SKM-1 (cell line): ENCODE measurements at regions not wholly inside any gene's neighbourhood (a gene's known extent, or its start where the extent isn't known, plus 50 kb on each side); places are given as distances from the start of the nearest gene placed in this dataset.
"Not testable (repeated sequence)": the region's sequence is repeated elsewhere in the genome, so short reads cannot be mapped to it uniquely, and the experiment has no call there.

Experiments
- DNase-seq: peaks from one replicate; lab custom pipeline; 2025; ENCODE audit not compliant: unreplicated experiment; lab: John Stamatoyannopoulos, UW

DNA sequence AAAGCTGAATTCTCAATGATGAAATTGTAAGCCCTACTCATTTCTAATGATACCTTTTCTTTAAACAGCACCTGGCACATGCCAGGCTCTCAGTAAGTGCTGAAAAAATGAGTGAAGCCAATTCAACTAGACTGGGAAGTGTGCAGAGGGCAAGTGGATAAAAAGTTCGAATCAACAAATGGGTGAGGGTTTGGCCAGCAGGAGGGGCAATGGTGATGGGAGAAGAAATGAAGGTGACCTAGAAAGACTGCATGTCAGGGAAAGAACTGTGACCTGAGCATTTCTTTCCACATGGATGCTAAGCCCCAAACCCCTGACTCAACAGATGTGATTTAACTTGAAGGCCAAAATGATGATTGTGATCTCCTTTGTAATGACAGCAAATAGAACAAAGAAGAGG lies 54.6 kb downstream of the DKK1 start:
- no peak for DNase-seq

DNA sequence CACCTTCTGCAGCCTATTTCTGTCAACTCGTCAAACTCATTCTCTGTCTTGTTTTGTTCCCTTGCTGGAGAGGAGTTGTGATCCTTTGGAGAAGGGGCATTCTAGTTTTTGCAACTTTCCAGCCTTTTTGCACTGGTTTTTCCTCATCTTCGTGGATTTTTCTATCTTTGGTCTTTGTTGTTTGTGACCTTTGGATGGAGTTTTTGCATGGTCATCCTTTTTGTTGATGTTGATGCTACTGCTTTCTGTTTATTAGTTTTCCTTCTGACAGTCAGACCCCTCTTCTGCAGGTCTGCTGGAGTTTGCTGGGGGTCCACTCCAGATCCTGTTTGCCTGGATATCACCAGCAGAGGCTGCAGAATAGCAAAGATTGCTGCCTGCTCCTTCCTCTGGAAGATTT lies 60.1 kb downstream of the DKK1 start:
- not testable (repeated sequence) for DNase-seq

DNA sequence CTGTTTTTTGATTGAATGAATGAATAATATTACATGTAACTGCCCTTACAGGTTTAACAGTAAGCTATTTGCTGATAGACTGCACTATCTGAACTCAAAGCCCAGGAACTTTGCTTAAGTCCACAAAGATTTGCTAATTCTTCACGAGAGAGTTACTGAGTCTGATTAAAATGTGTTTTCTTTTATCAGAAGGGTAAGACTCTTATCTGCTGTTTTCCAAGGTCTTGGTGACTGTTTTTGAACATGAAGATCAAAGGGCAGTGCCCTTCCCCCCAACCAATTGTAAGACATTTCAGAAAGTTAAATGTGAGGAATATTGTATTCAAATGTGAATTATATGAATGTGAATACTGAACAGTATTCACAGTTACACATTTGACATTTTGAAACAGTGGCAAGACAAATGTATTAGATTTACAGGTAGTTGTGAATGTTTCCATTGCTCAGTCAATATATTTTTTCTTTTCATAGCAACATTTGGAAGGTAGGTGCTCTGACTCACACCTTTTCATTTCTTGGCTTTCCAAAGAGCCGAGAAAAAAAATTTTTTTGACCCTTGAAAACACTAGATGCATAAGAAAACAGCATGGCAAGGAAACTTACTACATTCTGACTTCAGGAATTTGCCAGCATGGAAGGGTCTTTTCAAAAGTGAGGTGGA lies 62.7 kb downstream of the DKK1 start:
- no peak for DNase-seq

DNA sequence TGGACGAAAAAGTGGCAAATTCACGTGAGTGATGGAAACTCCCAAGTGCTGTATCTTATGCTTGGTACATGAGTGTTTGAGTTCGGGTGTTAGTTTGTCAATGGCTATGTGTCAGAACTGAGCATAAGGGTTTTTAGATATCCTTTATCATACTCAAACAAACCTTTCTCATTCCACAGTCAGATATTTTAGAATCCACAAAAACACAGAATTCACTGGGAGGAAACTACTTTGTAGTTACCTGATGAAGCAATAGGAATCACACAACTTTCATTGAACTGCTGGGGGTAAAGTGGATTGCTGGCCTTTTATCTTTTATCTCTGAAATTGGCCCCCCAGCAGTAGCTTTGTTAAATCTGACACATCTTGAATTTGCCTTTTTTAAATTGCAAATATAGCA lies 64.0 kb downstream of the DKK1 start:
- DNase-seq: no peak

DNA sequence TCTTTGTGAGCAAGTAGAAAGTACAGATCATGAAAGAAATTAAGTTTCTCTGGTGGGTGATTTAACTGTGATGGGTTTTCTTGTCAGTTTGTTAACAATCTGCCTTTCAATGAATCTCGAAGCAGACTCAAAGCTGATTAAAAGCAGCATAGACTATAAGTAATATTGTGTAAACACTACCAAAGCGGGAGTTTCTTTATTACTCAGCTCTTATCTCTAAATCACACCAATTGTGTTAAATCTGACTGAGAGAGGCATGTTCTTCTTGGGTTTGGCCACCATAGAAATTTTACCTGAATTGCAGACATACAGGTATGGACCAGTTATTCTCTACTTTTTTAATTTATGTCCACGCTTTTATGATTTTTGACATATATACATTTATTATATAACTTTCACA lies 65.2 kb downstream of the DKK1 start:
- no peak for DNase-seq

DNA sequence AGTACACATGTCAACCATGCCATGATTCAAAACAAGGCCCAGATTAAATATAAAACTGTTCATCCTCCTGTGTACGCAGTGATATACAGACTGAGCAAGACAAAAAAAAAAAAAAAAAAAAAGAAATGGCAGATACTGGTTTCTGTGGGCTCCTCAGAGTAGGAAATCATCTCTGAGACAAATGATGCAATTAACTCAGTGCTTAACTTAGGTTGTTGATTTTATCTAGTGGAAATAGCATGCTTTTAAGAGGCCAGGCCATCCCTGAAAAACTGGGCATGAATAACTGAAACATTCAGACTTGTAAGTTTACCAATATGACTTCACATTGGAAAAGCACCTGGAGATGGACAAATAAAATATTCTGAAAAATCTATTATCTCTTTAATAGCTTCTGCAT lies 69.0 kb downstream of the DKK1 start:
- DNase-seq: no peak

DNA sequence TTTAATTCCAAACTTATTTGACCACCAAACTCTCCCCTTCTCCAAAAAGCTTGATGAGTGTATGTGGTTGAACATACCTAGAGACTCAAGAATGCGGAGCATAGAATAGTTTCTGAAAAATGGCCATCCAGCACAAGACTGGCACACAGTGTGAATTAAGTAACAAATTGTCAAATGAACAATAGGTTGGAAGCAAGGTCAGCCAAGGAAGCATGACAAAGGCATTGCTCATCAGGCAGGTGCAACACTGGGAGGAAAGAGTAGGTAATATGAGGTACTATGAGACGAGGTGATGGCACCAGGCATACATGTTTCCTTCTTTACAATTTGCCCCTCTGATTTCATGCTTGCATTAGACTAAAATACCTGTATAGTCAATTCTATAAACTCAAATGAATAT lies 73.7 kb downstream of the DKK1 start:
- DNase-seq: no peak

DNA sequence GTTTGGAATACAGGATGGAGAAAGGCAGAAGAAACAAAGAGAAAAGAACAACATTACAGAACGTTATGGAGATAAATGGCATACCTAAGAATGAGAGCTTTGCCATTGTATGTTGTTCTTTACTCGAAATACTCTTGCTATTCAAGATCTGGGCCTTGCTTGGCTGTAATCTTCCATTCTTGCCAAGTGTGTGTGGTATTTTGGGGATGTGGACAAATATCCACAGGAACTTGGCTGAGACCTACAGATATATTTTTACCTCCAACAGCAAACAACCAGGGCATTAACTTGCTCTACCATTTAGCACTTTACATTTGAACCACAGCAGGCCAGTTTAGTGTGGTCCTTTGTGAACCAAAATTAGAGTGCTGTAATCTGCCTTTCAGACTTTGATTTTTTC lies 76.3 kb downstream of the DKK1 start:
- no peak for DNase-seq

DNA sequence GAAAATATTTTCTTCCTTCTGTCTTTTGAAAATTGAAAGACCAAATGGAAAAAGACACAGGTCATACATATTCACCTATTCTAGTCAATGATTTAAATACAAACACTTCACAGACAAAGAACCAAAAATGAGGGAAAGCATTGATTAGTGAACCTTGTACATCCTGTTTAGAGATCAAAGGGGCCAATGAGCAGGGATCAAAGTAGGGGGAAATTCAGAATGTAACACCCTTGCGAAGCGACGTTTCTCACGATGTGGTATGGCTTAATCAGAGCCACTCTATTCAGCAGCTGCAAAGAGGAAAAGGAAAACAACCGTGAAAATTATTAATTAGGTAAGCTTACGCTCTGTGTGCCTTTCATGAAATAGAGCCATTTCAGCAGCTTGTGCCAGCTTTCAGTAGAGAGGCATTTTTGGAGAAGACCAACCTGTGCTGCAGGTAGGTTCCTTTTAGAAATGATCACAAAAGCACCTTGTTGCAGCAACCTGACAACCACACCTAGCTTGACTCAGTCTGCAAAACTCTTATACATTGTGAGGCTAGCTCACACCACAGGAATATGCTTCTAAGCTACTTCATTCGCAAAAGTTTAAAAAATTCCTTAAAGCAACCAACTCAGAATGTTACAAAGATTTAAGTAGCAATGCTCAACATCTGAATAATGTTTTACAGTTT lies 78.0 kb downstream of the DKK1 start:
- no peak for DNase-seq

DNA sequence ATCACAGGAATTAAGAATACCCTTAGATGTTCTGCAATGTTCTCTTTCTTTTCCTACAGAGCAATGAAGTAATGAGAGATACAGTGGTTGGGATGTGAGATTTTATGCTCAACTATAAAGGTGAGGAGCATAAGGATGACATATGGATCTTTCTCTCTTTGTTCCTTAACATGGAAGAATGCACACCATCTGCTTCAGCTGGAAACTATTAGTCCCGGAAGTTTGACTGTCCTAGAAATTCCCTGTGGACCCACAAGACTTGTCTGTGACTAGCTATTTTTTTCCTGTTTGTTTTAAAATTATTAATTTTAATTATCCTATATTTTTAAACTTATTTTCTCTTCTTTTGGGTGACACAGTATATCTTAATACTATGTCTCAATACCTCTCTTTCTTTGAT lies 80.2 kb downstream of the DKK1 start:
- DNase-seq: no peak

DNA sequence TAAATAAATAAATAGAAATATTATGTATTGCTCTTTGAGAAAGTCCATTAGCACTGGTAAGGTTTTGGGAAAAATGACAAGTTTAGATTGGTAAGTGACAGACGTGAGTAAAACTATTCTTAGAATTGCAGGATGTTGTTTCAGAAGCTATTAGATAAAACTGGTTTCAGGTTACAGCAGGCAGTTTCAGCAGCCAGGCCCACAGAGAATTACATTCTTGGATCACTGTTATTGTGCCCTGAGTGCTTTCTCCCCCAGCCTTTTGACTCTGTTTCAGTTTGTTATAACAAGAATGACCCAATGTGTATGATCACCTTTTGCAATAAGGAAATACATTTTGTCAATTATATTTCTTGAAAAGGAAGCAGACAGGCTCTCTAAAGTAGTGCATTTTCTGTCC lies 86.5 kb downstream of the DKK1 start:
- no peak for DNase-seq

DNA sequence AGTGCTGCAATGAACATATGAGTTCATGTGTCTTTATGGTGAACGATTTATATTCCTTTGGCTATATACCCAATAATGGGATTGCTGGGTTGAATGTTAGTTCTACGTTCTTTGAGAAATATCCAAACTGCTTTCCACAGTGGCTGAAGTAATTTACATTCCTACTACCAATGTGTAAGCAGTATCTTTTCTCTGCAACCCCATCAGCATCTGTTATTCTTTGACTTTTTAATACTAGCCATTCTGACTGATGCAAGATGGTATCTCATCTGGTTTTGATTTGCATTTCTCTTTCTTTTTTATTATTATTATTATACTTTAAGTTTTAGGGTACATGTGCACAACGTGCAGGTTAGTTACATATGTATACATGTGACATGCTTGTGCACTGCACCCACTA lies 89.7 kb downstream of the DKK1 start:
- not testable (repeated sequence) for DNase-seq

DNA sequence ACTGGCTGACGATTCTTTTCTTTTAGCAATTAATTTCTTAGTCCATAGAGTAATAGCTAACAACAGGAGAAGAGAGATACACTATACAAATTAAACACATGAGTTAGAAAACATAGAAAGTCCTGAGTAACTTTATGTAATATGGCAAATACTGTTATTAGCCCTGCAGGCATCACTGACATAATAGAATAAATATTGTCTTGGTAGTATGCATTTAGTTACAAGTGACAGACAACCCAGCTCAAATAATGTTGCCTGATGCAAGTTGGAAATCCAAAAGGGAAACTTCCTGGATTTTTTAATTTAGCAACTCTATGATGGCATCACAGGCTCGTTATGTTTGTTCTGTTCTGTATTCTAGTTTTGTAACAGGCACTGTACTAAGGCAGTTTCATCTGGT lies 95.1 kb downstream of the DKK1 start:
- DNase-seq: no peak

DNA sequence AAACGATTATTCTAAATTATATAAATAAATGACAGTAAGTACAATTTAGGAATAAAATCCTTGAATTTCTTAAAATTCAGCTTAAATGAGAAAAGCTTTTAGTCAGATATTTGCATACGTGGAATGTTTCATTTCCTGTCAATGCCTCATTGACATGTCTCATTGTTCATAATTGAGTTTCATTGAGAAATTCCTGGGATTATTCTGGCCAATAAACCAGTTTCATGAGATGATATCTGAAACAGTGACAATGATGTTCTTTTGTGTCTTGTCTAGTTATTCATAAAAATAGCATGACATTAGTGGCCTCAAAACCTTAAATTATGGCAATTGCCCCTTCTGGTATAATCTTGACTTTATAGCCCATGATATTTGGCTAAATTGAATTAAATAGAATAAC lies 95.8 kb downstream of the DKK1 start:
- DNase-seq: no peak

DNA sequence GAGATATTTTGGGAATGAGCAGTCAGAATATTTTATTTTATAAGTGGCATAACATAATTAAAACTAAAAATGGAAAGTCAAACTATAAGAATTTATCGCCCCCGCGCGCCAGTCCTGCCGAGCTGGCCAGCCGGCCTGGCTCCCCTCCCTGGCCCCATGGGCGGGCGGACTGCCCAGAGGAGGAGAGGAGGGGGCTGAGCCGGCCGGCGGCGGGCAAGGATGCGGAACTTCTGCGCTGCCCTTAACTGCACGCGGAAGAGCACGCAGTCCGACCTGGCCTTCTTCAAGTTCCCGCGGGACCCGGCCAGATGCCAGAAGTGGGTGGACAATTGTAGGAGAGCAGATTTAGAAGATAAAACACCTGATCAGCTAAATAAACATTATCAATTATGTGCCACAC lies 96.8 kb downstream of the DKK1 start:
- no peak for DNase-seq

DNA sequence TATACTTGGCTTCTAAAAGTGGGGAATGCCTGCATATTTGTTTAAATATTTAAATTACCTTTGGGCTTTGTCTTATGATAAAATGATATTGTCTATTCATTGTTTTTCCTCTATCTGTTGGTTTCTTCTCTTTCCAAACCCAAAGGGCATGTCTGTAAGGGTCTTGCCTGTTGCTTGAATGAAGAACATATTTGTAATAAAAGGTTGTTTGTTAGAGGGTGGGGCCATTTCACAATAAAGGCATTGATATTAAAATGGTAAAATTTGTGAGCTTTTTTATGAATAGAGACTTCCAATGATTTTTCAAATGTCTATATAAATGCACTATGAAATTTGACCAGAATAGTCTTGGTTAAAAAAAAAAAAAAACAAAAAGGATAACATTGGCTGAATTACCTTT lies 105.2 kb downstream of the DKK1 start:
- DNase-seq: no peak

DNA sequence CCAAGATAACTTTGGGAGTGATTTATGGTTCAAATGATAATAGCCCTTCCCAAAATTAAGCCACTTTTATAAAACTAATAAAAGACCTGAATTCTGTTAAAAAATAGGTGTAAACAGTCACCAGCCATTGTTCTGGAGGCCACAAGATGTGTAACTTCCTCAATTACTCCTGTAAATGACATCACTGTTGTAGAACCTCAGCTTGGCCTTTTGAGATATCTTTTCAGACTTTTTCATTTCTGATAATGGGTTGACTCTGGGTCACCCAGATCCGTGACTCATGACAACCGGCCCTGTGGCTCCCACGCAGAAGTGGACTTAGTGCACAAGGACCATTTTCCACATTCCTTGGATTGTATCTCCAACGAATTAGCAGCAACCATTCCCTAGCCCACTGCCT lies 106.6 kb downstream of the DKK1 start:
- DNase-seq: no peak

DNA sequence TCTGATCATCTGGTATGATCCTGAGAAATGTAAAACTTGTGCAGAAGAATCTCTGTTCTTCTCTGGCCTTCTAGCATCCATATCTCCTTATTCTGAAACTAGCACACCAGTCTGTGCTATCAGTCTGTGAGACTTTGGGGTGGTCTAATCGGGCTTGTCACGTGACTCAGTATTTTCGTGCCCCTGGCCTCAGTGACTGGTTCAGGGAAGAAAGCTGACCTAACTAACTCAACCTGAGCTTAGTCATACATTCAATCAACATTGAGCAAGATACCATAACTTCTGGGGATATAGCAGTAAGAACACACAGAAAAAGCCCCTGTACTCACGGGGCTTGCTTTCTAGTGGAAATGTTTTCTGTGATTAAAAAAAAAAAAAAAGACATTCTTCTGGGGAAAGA lies 109.3 kb downstream of the DKK1 start:
- DNase-seq: no peak

DNA sequence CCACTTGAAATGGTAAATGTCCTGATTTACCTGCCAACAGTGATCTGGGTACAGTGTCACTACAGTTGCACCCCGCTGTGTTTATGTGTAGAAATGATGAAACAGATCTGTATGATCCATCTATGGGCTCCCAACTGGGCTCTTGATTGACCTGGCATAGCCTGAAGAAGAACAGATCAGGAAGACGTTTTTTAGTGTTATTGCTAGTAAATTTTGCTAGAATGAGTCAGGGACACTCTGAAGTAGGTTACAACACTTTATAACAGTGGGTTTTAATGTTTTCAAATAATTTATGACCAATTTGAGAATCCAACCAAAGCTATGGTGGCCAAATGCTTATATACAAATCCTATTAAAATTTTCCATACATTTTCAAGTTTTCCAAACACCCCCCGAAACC lies 110.3 kb downstream of the DKK1 start:
- no peak for DNase-seq

DNA sequence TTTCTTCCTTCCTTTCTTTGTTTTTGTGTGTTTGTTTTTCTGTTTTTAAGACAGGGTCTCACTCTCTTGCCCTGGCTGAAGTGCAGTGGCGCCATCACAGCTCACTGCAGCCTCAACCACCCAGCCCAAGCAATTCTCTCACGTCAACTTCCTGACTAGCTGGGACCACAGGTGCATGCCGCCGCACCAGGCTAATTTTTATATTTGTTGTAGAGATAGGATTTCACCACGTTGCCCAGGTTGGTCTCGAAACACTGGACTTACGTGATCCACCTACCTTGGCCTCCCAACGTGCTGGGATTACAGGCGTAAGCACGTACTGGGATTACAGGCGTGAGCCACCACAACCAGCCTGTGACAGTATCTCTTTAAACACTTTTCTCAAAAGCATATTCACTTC lies 120.7 kb downstream of the DKK1 start:
- no peak for DNase-seq

DNA sequence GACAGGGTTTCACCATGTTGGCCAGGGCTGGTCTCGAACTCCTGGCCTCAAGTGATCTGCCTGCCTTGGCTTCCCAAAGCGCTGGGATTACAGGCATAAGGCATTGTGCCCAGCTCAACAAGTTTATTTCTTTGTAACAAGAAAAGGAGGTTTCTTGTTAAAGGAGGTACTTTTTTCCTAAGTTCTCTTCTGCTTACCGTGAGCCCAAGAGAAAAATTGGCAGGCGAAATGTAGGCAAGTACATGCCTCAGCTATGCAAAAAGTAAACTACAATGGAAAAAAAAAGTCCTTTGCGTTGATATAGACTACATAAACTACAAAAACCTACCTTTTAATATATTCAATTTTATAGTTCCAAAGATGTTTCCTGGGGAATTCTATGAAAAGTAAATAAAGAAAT lies 122.6 kb downstream of the DKK1 start:
- DNase-seq: no peak

DNA sequence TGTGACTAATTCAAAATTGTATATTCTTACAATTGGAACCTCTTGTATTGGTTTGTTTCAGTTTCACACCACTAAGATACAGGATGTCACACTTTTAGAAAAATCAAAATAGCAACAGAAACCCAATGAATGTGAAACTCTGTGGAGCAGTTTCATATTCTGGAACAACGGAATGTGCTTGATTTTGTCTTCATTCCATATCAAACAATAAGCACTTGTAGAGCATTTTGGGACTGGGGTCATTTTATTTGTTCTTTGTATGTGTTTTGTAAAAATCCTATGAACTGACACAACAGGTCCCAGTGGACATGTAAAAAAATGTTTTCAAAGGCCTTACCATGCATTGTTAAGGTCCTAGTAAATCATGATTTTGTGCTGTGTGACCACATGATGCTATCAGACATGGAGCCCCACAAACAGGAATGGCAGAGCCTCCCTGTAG lies 123.1 kb downstream of the DKK1 start:
- DNase-seq: no peak

DNA sequence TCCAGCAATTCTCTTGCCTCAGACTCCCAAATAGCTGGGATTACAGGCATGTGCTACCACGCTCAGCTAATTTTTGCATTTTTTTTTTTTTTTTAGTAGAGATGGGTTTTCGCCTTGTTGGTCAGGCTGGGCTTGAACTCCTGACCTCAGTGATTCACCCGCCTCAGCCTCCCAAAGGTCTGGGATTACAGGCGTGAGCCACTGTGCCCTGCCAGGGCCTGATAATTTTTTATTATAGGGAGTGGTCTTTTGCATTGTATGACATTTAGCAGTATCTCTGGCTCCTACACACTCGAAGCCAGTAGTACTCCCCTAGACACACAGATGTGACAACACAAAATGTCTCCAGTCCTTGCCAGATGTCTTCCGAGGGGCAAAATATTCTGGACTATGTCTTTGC lies 124.0 kb downstream of the DKK1 start:
- DNase-seq: no peak
